A673 (cell line): ENCODE measurements at regions not wholly inside any gene's neighbourhood (a gene's known extent, or its start where the extent isn't known, plus 50 kb on each side); places are given as distances from the start of the nearest gene placed in this dataset.
"Not testable (repeated sequence)": the region's sequence is repeated elsewhere in the genome, so short reads cannot be mapped to it uniquely, and the experiment has no call there.

Source experiments
- BruUV-seq: library from RNA; stranded (reverse); fragments of 400-500 nt; replicated peaks from 2 replicates; lab custom pipeline; 2021; lab: Mats Ljungman, UMichigan
- CTCF ChIA-PET: fragments of 300-600 bp; sonication (Branson Sonifier 250); formaldehyde crosslinking; loops from one replicate; lab custom pipeline; 2022; ENCODE audit warnings: antibody characterized with exemption; lab: Charles Lee
- POLR2A ChIA-PET: fragments of 300-600 bp; sonication (Branson Sonifier 250); formaldehyde crosslinking; loops from one replicate; lab custom pipeline; 2022; ENCODE audit warnings: antibody characterized with exemption; ENCODE audit not compliant: low non-redundant PET; lab: Charles Lee
- DNase-seq: peaks from one replicate; pipeline ENCODE4 v3.0.0-alpha.2; 2015; ENCODE audit warnings: low spot score
- H3K27ac ChIP-seq: fragments of 200-600 bp; sonication (generic); 2 replicates; pipeline ENCODE4 v1.5.1; 2016; ENCODE audit warnings: mixed run types, low read depth, mild to moderate bottlenecking, mixed read lengths, antibody characterized with exemption, low read length; ENCODE audit not compliant: poor library complexity, severe bottlenecking
- H3K27me3 ChIP-seq: fragments of 200-600 bp; sonication (generic); replicated peaks from 2 replicates; pipeline ENCODE4 v1.6.1; 2017; ENCODE audit warnings: mixed run types, low read depth, mild to moderate bottlenecking, mixed read lengths, antibody characterized with exemption, low read length; ENCODE audit not compliant: insufficient read depth, poor library complexity
- H3K36me3 ChIP-seq: fragments of 200-600 bp; sonication (generic); 2 replicates; pipeline ENCODE4 v1.6.1; 2016; ENCODE audit warnings: mixed run types, mild to moderate bottlenecking, mixed read lengths, antibody characterized with exemption, low read length; ENCODE audit not compliant: insufficient read depth, poor library complexity, severe bottlenecking
- H3K4me1 ChIP-seq: fragments of 200-600 bp; sonication (generic); 2 replicates; pipeline ENCODE4 v1.6.1; 2017; ENCODE audit warnings: mixed run types, mild to moderate bottlenecking, mixed read lengths, antibody characterized with exemption, low read length; ENCODE audit not compliant: insufficient read depth, poor library complexity, severe bottlenecking
- H3K4me3 ChIP-seq: fragments of 200-600 bp; sonication (generic); 2 replicates; pipeline ENCODE4 v1.5.1; 2016; ENCODE audit warnings: low read depth, mixed run types, mild to moderate bottlenecking, mixed read lengths, low read length; ENCODE audit not compliant: poor library complexity, severe bottlenecking
- H3K9me3 ChIP-seq: fragments of 200-600 bp; sonication (generic); 2 replicates; pipeline ENCODE4 v1.6.1; 2016; ENCODE audit warnings: mixed run types, low read depth, mild to moderate bottlenecking, mixed read lengths, antibody characterized with exemption, low read length; ENCODE audit not compliant: poor library complexity, severe bottlenecking
- EZH2 ChIP-seq: fragments of 200-600 bp; sonication (generic); IDR thresholded peaks from 2 replicates; pipeline ENCODE4 v1.6.1; 2017; ENCODE audit warnings: borderline replicate concordance, low read depth, mild to moderate bottlenecking, mixed read lengths, antibody characterized with exemption, low read length; ENCODE audit not compliant: poor library complexity, severe bottlenecking
- intact Hi-C: fragments of 100-400 bp; cut with micrococcal nuclease; formaldehyde crosslinking; loops from one replicate; pipeline ENCODE4 v1.10.0; 2022; ENCODE audit not compliant: unreplicated experiment
- TF ChIP-seq, protein P1 (sequence below): fragments of 300-800, 200-600 bp; sonication (generic); conservative IDR thresholded peaks from 2 replicates; pipeline ENCODE4 v1.5.1; 2017; ENCODE audit warnings: low read depth, mild to moderate bottlenecking, antibody characterized with exemption, low read length, moderate library complexity, mixed read lengths

GRCh38 chr3:130582457-130583153 lies 65.6 kb downstream of the COL6A6 start:
- TF ChIP-seq, protein P1, sequence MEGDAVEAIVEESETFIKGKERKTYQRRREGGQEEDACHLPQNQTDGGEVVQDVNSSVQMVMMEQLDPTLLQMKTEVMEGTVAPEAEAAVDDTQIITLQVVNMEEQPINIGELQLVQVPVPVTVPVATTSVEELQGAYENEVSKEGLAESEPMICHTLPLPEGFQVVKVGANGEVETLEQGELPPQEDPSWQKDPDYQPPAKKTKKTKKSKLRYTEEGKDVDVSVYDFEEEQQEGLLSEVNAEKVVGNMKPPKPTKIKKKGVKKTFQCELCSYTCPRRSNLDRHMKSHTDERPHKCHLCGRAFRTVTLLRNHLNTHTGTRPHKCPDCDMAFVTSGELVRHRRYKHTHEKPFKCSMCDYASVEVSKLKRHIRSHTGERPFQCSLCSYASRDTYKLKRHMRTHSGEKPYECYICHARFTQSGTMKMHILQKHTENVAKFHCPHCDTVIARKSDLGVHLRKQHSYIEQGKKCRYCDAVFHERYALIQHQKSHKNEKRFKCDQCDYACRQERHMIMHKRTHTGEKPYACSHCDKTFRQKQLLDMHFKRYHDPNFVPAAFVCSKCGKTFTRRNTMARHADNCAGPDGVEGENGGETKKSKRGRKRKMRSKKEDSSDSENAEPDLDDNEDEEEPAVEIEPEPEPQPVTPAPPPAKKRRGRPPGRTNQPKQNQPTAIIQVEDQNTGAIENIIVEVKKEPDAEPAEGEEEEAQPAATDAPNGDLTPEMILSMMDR: no peak
- TF ChIP-seq EZH2: no peak
- ChIA-PET CTCF (no interaction called here), POLR2A (no interaction called here)
- Histone ChIP-seq H3K27ac (no peak overlapping the region), H3K4me1 (no peaks in the 10 kb centered on the region), H3K36me3 (no peaks in the 10 kb centered on the region), H3K4me3 (no peak overlapping the region), H3K9me3 (no peaks in the 10 kb centered on the region), H3K27me3 (peaks cover 27% of the 10 kb centered on the region)
- intact Hi-C loops: no loop called here
- DNase-seq: no peak
- no TSS peak for BruUV-seq

- H3K4me1 ChIP-seq, intact Hi-C loops, H3K36me3 ChIP-seq, H3K27ac ChIP-seq, H3K4me3 ChIP-seq, H3K27me3 ChIP-seq, POLR2A ChIA-PET, CTCF ChIA-PET, DNase-seq, BruUV-seq, H3K9me3 ChIP-seq: not testable (repeated sequence)
Measured at GRCh38 chr3:130594749-130595148, 77.8 kb downstream of the COL6A6 start.

- no peak for TF ChIP-seq EZH2
- TF ChIP-seq, protein P1: no peak
- CTCF ChIA-PET: no interaction called here
- BruUV-seq: no TSS peak
Measured at GRCh38 chr3:130596484-130596883, 79.5 kb downstream of the COL6A6 start.

GRCh38 chr3:130601442-130601971 lies 84.5 kb downstream of the COL6A6 start:
- DNase-seq: no peak
- TF ChIP-seq, protein P1: no peak
- TF ChIP-seq EZH2: no peak
- POLR2A ChIA-PET: no interaction called here

More at GRCh38 chr3:130596484-130596883, 79.5 kb downstream of the COL6A6 start:
- no peak for DNase-seq
- Histone ChIP-seq H3K27ac (no peak overlapping the region), H3K9me3 (no peaks in the 10 kb centered on the region), H3K4me1 (no peaks in the 10 kb centered on the region), H3K4me3 (no peak overlapping the region), H3K27me3 (no peaks in the 10 kb centered on the region), H3K36me3 (no peaks in the 10 kb centered on the region)
- intact Hi-C loops: no loop called here
- POLR2A ChIA-PET: no interaction called here

More at GRCh38 chr3:130601442-130601971, 84.5 kb downstream of the COL6A6 start:
- Histone ChIP-seq H3K4me1 (no peaks in the 10 kb centered on the region), H3K4me3 (no peak overlapping the region), H3K9me3 (no peaks in the 10 kb centered on the region), H3K27ac (no peak overlapping the region), H3K27me3 (no peaks in the 10 kb centered on the region), H3K36me3 (no peaks in the 10 kb centered on the region)
- intact Hi-C loops: no loop called here
- CTCF ChIA-PET: no interaction called here
- no TSS peak for BruUV-seq
